Thoracic aorta (tissue), 2 donors: ENCODE measurements at regions not wholly inside any gene's neighbourhood (a gene's known extent, or its start where the extent isn't known, plus 50 kb on each side); places are given as distances from the start of the nearest gene placed in this dataset.

Experiments used
- ATAC-seq: fragments of 150-250 bp; one replicate; pipeline ENCODE4 v1.8.0; 2017; ENCODE audit warnings: low read depth; ENCODE audit not compliant: insufficient number of reproducible peaks, low FRiP score
- DNase-seq: peaks from one replicate; pipeline ENCODE4 v3.0.0-alpha.2; 2020; ENCODE audit warnings: low spot score
- H3K27ac ChIP-seq, 2 donors: fragments of 200-600 bp; sonication (generic); 1 replicate in 1 of 2; 2 replicates in 1 of 2; pipeline ENCODE4 v1.5.1; 2016; ENCODE audit warnings: mild to moderate bottlenecking in 2 of 2, moderate library complexity in 2 of 2
- H3K27me3 ChIP-seq: fragments of 200-600 bp; sonication (generic); replicated peaks from 2 replicates; pipeline ENCODE4 v1.6.0; 2016; ENCODE audit warnings: mild to moderate bottlenecking; ENCODE audit not compliant: insufficient read depth
- H3K36me3 ChIP-seq: fragments of 200-600 bp; sonication (generic); one replicate; pipeline ENCODE4 v1.5.1; 2016
- H3K4me1 ChIP-seq, 2 donors: fragments of 200-600 bp; sonication (generic); 1 replicate in 1 of 2; 2 replicates in 1 of 2; pipeline versions ENCODE4 v1.5.1 to v1.6.0; 2016; ENCODE audit warnings: low read depth in 2 of 2, mild to moderate bottlenecking in 1 of 2; ENCODE audit not compliant: control insufficient read depth in 1 of 2
- H3K4me3 ChIP-seq: fragments of 200-600 bp; sonication (generic); 2 replicates; pipeline ENCODE4 v1.5.1; 2016; ENCODE audit warnings: mild to moderate bottlenecking
- H3K9me3 ChIP-seq: fragments of 200-600 bp; sonication (generic); 2 replicates; pipeline ENCODE4 v1.5.1; 2016
- TF ChIP-seq, protein P1 (sequence below): fragments of 200-600 bp; sonication (generic); IDR thresholded peaks from one replicate; pipeline ENCODE4 v1.5.1; 2019; ENCODE audit warnings: antibody characterized with exemption

GRCh38 chr15:98203872-98204660, 243.6 kb downstream of the ARRDC4 start:
- TF ChIP-seq, protein P1, sequence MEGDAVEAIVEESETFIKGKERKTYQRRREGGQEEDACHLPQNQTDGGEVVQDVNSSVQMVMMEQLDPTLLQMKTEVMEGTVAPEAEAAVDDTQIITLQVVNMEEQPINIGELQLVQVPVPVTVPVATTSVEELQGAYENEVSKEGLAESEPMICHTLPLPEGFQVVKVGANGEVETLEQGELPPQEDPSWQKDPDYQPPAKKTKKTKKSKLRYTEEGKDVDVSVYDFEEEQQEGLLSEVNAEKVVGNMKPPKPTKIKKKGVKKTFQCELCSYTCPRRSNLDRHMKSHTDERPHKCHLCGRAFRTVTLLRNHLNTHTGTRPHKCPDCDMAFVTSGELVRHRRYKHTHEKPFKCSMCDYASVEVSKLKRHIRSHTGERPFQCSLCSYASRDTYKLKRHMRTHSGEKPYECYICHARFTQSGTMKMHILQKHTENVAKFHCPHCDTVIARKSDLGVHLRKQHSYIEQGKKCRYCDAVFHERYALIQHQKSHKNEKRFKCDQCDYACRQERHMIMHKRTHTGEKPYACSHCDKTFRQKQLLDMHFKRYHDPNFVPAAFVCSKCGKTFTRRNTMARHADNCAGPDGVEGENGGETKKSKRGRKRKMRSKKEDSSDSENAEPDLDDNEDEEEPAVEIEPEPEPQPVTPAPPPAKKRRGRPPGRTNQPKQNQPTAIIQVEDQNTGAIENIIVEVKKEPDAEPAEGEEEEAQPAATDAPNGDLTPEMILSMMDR: no peak
- no peak overlapping the region for H3K27ac ChIP-seq
- no peaks in the 10 kb centered on the region for H3K9me3 ChIP-seq
- no peak for ATAC-seq
- no peak overlapping the region for H3K4me3 ChIP-seq
- DNase-seq: no peak
- no peaks in the 10 kb centered on the region for H3K27me3 ChIP-seq
- no peaks in the 10 kb centered on the region for H3K4me1 ChIP-seq
- H3K36me3 ChIP-seq: no peaks in the 10 kb centered on the region

DNA sequence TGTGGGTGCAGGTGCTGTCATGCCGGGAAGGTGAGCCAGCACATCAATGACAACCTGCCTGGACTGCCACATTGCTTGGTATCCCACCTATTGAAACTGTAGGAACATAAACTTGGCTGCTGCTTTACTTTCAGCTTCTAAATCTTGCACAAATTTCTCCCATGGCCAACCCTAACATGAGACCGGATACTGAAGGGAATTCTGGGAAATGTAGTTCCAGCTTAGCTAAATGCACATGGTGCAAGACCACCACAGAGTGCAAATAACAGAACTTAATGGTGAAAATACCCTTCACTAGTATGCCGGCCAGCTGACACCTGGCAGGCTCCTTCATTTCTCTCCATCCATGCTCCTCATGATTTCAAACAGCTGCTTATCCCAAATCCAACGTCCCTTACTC, 247.4 kb downstream of the ARRDC4 start:
- Histone ChIP-seq H3K27ac (no peak overlapping the region), H3K9me3 (no peaks in the 10 kb centered on the region), H3K4me3 (no peak overlapping the region), H3K4me1 (no peaks in the 10 kb centered on the region), H3K36me3 (no peaks in the 10 kb centered on the region), H3K27me3 (no peaks in the 10 kb centered on the region)
- no peak for DNase-seq
- TF ChIP-seq, protein P1: no peak
- ATAC-seq: no peak

- ATAC-seq (no peak), DNase-seq (no peak)
- TF ChIP-seq, protein P1: no peak
- no peaks in the 10 kb centered on the region for H3K36me3 ChIP-seq
- no peaks in the 10 kb centered on the region for H3K27me3 ChIP-seq
- H3K9me3 ChIP-seq: no peaks in the 10 kb centered on the region
- H3K4me1 ChIP-seq: no peaks in the 10 kb centered on the region
- no peak overlapping the region for H3K4me3 ChIP-seq
- no peak overlapping the region for H3K27ac ChIP-seq
These were observed 253.0 kb downstream of the ARRDC4 start for GRCh38 chr15:98213346-98213979.

DNA sequence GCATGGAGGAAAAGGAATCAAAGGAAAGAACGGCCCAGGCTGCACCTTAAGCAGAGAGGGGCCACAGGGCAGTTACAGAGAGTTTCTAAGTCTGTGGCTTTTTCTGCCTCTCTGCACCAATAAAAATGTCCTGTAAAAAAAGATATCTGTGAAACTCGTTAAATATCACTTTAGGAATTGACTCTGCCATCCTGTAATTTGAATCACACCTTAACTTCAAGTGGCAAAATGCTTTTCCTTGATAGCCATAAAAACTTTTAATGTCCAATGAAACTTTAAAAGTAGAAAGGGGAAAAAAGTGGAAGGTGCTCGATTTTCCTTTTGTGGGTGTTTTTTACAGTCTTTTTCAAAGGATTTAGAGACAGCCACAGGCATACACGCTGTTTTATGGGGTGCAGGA, 255.7 kb downstream of the ARRDC4 start:
- Histone ChIP-seq H3K4me1 (no peaks in the 10 kb centered on the region), H3K27ac (no peak overlapping the region), H3K27me3 (no peaks in the 10 kb centered on the region), H3K4me3 (no peak overlapping the region), H3K9me3 (no peaks in the 10 kb centered on the region), H3K36me3 (no peaks in the 10 kb centered on the region)
- no peak for DNase-seq
- TF ChIP-seq, protein P1: no peak
- ATAC-seq: no peak

DNA sequence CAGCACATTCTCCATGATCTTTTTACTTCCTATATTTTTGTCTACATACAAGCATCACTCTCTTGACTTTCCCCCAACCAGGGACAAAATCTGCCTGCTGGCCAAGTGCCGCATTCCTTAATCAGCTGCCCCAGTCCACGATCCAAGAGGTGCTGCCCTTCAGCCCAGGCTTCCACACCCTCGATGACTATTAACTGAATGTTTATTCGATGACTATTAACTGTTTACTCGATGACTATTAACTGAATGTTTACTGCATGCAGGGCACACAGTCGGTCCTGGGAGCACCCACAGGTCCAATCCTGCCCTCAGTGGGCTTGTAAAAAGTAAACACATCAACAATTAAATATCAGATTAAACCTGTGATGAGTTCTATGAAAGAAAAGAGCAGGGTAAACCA, 256.9 kb downstream of the ARRDC4 start:
- Histone ChIP-seq H3K4me1 (no peaks in the 10 kb centered on the region), H3K4me3 (no peak overlapping the region), H3K27ac (no peak overlapping the region), H3K36me3 (no peaks in the 10 kb centered on the region), H3K27me3 (no peaks in the 10 kb centered on the region), H3K9me3 (no peaks in the 10 kb centered on the region)
- TF ChIP-seq, protein P1: no peak
- no peak for DNase-seq
- no peak for ATAC-seq
